Esophagus mucosa (tissue), 1 donor: ENCODE measurements at regions not wholly inside any gene's neighbourhood (a gene's known extent, or its start where the extent isn't known, plus 50 kb on each side); places are given as distances from the start of the nearest gene placed in this dataset.

Experiments
- ATAC-seq: fragments of 200-7000 bp; cut with Tn5 transposase; one replicate; pipeline ENCODE4 v1.9.1; 2020
- donor health status: DM: yes; HTN: yes; CAD: no.

- no peak for ATAC-seq
These were observed 445.7 kb upstream of the FANCL start for GRCh38 chr2:58686776-58687175.

DNA sequence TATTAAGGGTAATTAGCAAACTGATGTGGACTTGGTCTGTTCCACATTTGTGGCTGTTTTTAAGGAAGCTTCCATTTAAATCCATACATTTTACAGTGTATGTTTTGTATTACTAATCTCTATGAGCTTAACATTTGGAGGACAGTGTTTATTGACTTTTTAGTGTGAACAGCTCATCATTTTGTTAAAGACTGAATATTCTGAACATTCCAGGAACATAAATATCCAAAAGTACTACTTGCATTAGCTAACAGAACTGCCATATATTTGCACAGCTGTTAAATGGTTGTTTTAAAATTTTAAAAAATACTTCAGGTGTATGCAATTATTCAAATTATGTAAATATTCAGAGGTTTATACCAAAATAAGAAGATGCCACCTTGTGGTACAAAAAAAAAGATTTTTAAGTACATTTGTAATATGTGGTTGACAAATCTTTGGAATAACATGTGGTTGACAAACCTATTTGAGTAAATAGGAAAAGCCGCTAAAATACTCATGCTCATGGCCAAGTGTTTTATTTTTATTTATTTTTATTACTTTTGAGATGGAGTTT, 439.7 kb upstream of the FANCL start:
- ATAC-seq, result no peak

DNA sequence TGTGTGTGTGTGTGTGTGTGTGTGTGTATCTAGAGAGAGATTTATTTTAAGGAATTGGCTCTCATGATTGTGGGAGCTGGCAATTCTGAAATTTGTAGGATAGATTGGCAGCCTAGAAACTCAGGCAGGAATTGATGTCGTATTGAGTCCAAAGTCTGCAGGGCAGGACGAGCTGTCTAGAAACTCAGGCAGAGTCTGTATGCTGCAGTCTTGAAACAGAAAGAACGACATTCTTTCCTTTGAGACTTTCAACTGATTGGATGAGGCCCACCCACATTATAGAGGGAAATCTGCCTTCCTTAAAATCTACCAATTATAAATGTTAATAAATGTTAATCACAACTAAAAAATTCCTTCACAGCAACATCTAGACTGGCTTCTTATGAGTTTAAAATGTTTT, 436.6 kb upstream of the FANCL start:
- no peak for ATAC-seq

- no peak for ATAC-seq
These were observed 430.6 kb upstream of the FANCL start for GRCh38 chr2:58671675-58672074.

- no peak for ATAC-seq
These were observed 428.9 kb upstream of the FANCL start for GRCh38 chr2:58669998-58670397.

DNA sequence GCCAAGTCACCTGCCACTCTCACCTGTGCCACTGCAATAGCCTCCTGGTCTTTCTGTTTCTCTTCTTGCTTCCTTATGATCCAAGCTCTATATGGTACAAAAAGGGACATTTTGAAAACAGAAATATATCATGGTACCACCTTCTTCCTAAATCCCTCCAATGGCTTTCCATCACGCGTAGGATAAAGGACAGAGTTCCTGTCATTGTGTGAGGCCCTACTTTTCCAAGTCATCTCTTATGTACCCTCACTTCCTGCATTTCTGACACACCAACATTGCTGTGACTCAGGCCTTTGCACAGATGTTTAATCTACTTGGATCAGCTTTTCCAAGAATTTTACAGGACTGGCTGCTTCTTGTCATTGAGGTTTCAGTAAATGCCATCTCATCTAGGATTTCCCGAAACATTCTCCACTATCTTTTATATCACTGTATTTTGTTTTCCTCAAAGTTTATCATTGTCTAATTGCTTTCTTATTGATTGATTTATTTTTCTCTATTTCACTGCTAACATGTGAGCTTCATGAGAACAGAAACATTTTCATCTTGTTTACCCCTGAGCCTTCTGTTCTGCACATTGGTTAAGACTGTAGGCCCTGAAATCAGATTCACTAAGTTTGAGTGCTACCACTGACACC, 426.1 kb upstream of the FANCL start:
- no peak for ATAC-seq

DNA sequence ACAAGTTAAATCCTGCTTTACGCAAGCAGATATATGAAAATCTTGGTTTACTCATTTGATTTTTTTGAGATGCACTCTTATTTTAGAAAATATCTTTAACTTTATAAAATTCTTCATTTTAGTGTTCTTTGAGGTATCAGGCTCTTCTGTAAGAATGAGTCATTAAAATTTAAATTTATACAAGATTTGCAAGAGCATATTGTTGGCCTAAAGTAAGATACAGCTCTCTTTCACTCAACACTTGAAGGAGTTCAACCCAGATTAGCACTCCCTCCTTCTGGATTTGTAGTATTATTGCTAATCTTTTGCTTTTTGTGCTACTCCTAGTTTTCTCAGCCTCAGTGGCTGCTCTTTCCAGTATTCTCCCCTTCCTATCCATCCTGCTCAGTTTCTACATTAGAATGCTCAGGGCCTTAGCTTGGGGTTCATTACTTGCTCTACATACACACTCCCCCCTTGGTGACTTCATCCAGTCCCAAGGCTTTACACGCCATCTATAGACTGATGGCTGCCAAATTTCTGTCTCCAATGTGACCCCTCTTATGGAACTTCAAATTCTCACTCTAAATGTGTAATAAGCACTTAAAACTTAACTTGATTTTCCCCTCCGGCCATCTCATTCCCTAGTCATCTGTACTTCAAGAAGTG, 425.3 kb upstream of the FANCL start:
- no peak for ATAC-seq

DNA sequence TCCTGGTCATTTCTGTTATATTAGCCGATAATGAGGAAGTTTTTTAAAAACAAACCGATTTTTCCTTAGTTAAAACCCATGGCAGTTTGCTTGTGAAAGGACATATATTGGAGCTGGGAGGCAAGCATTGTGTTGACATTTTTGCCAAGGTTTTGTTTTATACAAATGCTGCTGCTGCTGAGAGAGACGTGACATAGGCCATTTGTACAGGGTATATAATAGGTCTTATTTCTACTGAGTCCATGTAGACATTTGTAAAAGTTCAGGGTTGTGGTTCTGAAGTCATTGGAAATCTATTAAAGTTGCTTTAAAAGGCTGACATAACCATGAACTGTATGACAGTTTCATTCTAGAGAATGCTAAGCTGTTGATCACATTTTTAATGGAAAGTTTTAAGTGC, 424.0 kb upstream of the FANCL start:
- no peak for ATAC-seq

DNA sequence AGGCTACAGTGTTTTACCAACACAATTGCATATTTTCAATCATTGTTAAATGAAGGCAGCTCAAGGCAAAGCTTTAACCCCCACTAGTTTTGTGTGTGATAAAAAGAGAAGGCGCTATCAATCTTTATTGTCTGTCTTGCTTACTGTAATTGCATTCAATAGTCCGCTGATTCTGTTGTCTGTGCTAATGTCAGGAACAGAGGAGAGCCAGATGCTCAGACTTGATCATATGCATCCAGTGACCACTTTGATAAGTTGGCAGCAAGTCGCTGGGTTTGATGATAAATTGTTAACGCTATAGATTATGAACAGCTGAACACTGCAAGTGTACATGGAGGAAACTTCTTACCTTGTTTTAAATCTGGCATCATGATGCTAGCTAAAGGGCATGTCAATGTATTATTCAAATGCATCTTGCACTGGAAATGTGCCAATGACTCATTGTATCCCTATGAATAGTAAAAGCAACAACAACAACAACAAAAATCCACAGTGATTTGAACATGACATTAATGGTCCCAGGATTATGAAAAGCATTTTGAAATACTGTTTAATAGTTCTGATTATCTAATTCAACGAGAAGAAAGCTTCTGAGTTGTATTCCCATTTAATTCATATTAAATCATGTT, 423.5 kb upstream of the FANCL start:
- no peak for ATAC-seq

GRCh38 chr2:58660046-58660445, 418.9 kb upstream of the FANCL start:
- no peak for ATAC-seq

- ATAC-seq, result no peak
These were observed 414.0 kb upstream of the FANCL start for GRCh38 chr2:58655152-58655551.

DNA sequence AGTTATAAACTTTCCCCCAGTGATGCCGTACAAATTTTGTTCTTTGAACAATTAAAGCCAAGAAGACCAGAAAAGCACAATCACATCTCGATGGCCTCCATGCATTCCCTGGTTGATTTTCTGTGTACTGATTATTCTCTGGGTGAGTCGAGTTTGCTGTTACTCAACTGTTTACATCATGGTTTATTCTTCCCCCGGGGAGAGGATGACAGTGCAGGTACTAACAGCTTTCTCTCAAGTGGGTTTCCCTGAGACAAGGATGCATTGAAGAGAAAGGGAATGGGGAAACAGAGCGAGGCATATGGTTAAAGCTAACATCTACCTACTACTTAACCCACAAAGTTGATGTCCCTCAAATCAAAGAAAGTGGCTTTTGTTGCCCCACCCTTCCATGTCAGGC, 410.8 kb upstream of the FANCL start:
- ATAC-seq, result no peak

GRCh38 chr2:58650781-58651180, 409.7 kb upstream of the FANCL start:
- no peak for ATAC-seq

DNA sequence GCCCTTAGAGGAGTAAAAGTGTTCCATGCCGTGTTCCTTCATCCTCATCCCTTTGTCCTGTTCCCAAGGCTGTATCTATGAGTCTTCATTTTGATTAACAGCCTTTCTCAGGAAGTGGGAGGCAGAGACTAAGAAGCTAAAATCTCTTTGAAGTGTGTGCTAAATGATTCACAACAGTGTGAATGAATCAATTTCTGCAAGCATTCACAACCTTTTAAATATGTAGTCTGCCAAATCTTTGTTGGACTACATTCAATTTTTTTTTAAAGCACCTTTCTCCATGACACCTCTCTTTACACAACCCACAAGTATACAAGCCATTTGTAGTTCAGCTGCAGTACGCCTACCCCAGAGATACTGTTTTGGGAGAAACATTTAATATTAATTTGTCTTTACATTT, 408.6 kb upstream of the FANCL start:
- no peak for ATAC-seq

- peak; percentile 29 for ATAC-seq
These were observed 403.9 kb upstream of the FANCL start for GRCh38 chr2:58645017-58645416.

DNA sequence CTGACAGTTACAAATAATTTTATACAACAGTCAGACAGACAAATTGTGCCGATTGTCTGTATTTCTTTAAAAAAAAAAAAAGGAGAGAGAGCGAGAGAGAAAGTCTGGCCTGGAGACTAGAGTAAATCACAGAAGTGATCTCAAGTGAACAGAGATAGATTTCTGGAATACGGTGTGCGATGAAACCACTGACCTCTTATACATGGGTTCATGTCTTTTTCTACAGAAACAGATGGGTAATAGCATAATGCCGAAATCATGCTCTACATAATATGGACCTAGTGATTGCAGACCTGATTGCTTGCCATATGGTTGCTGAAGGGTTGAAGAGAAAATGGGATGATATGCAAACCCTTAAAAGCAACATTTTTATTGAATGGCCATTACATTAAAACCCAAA, 403.3 kb upstream of the FANCL start:
- ATAC-seq, result no peak

GRCh38 chr2:58641001-58641400, 399.9 kb upstream of the FANCL start:
- ATAC-seq, result no peak

GRCh38 chr2:58640042-58640441, 398.9 kb upstream of the FANCL start:
- ATAC-seq, result no peak

DNA sequence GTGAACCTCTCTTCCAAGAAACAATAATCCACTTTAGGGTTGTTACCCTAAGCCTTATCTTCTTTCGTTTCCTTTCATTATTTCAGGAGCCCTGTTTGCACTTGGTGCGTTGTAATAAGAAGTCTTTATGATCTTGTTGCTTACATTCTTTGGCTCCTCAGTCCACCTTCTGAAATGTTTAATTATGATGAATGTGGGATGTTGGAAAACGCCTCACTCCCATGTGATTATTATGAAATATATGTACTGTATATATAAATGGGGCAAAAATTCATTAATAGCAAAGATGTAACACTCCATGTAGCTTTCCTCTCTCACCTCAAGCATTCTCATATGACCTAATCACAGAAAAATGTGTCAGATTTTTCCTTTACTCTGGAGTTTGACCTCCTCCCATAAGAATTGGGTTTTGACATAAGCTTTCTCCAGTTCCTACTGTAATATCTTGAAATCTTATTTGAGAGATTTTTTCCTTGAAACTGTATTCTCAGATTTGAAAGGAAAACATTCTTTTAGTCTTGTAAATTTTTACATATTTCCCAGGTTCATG, 397.2 kb upstream of the FANCL start:
- ATAC-seq, result no peak

- ATAC-seq, result no peak
These were observed 395.7 kb upstream of the FANCL start for GRCh38 chr2:58636872-58637271.

GRCh38 chr2:58635801-58636375, 394.8 kb upstream of the FANCL start:
- ATAC-seq, result no peak

DNA sequence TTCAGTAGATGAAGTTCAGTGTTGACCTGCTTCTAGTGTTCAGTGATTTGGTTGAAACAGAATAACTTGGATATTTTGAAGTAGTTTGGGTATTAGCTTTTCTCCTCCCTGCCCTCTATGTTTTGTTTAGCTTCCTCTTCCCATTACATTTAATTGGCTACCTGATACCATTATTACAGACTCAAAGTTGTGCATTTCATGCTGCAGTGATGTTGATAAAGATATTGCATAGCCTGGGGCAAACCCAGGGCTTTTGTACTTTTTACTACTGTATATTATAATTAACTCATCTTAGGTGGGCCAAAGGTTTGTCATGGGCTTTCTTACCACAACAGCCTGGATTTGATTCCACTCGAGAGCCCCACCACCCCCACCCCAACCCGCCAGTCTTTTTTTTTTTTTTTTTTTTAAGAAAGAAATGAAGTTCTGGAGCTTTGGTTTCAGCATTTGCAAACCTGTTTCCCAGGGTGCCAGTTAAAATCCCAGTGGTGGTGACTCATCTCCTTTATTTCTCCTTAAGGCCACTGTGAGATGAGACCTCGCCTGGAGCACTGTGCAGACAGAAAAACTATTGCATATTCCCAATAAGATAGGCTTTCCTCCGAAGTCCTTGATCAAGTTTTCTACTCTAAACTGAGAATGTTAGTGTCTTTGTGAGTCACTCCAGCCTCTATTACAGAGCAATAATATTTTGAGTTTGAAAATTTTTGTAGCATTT, 393.7 kb upstream of the FANCL start:
- ATAC-seq, result no peak
